ENCODE measurements at regions not wholly inside any gene's neighbourhood (a gene's known extent, or its start where the extent isn't known, plus 50 kb on each side); places are given as distances from the start of the nearest gene placed in this dataset.

DNA sequence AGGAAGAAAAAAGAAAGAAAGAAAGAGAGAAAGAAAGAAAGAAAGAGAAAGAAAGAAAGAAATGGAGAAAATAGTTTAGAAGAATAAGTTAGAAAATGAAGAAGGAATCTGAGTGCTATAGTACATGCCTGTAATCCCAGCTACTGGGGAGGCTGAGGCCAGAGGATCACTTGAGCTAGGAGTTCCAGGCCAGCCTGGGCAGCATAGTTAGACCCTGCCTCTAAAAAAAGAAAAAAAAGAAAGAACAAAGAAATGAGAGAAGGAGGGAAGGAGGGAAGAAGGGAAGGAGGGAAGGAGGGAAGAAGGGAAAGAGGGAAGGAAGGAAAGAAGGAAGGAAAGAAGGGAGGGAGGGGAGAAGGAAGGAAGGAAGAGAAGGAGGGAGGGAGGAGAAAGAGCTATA is 1339.8 kb downstream of the OLFM4 start:
- H3K27ac ChIP-seq: no peak overlapping the region
- H3K27me3 ChIP-seq (replicated peaks): no peaks in the 10 kb centered on the region
- TF ChIP-seq, protein P1, sequence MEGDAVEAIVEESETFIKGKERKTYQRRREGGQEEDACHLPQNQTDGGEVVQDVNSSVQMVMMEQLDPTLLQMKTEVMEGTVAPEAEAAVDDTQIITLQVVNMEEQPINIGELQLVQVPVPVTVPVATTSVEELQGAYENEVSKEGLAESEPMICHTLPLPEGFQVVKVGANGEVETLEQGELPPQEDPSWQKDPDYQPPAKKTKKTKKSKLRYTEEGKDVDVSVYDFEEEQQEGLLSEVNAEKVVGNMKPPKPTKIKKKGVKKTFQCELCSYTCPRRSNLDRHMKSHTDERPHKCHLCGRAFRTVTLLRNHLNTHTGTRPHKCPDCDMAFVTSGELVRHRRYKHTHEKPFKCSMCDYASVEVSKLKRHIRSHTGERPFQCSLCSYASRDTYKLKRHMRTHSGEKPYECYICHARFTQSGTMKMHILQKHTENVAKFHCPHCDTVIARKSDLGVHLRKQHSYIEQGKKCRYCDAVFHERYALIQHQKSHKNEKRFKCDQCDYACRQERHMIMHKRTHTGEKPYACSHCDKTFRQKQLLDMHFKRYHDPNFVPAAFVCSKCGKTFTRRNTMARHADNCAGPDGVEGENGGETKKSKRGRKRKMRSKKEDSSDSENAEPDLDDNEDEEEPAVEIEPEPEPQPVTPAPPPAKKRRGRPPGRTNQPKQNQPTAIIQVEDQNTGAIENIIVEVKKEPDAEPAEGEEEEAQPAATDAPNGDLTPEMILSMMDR (IDR thresholded peaks at IDR 0.05; ENCODE audit: low read depth, low read length, missing control alignments): no peak
- DNase-seq: no peak
- no peaks in the 10 kb centered on the region for H3K36me3 ChIP-seq (replicated peaks)
- H3K4me3 ChIP-seq (ENCODE audit: low read depth, low read length): no peak overlapping the region
- in situ Hi-C loops (cut with HindIII; ENCODE audit: low pct_ligation_motif_present, low sequenced_read_pairs): no loop called here

DNA sequence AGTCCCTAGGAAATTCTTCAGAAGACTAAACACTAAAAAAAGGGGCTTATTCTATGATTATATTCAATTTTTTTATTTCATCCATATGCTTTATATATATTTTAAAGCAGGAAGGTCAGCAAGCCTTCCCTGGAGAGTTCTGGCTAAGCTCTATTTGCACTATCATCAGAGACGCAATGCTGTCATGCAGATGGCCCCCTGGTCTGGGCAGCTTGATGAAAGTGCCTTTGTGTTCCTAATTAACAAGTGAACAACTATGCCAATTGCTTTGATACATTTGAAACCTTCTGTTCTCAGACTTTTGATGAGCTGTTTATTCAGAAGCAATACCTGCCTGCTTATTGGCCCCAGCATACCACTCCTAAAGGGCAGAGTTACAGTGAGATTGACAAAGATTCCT is 1344.6 kb downstream of the OLFM4 start:
- no peaks in the 10 kb centered on the region for H3K36me3 ChIP-seq (replicated peaks)
- H3K4me3 ChIP-seq (ENCODE audit: low read depth, low read length): no peak overlapping the region
- no peak for DNase-seq
- no peaks in the 10 kb centered on the region for H3K27me3 ChIP-seq (replicated peaks)
- TF ChIP-seq, protein P1 (IDR thresholded peaks at IDR 0.05; ENCODE audit: low read depth, low read length, missing control alignments): no peak
- in situ Hi-C loops (cut with HindIII; ENCODE audit: low pct_ligation_motif_present, low sequenced_read_pairs): no loop called here
- no peak overlapping the region for H3K27ac ChIP-seq

DNA sequence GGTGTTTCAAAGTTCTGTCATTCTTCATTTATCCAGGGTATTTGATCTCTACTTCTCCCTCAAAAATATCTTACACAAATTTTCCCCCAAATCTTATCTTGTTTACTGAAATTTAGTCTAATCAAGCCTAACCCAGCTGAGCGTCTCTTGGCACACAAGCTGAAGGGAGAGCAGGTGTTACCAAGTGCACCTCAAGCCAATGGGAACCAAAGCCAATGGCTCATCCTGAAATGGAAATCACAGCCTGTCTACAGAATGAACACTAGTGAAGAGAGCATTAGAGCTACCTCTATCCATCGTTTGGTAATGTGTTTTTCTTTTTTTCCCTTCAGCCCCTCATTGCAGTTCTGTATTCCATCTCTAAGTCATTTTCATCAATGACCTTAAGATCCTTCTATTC is 1350.8 kb downstream of the OLFM4 start:
- TF ChIP-seq, protein P1 (IDR thresholded peaks at IDR 0.05; ENCODE audit: low read depth, low read length, missing control alignments): no peak
- in situ Hi-C loops (cut with HindIII; ENCODE audit: low pct_ligation_motif_present, low sequenced_read_pairs): no loop called here

DNA sequence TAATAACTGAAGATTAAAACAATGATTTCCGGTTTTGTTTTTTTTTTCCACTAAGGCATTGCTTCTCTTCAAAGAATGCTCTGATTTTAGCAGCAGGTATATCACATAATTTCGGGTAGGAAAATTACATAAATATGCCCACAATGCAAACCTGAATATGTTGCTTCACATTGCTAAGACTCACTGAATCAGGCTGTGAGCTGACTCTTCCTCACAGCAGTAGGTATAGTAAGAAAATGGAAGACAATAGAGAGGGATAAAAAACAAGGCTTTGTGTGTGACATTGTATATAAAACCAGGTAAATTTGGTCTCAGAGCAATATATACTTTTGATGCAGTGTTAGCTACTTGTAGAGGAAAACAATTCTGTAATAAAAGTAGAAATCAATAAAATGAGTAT is 1355.0 kb downstream of the OLFM4 start:
- H3K27me3 ChIP-seq (replicated peaks): no peaks in the 10 kb centered on the region
- no peaks in the 10 kb centered on the region for H3K36me3 ChIP-seq (replicated peaks)
- in situ Hi-C loops (cut with HindIII; ENCODE audit: low pct_ligation_motif_present, low sequenced_read_pairs): no loop called here
- no peak overlapping the region for H3K27ac ChIP-seq
- no peak overlapping the region for H3K4me3 ChIP-seq (ENCODE audit: low read depth, low read length)
- TF ChIP-seq, protein P1 (IDR thresholded peaks at IDR 0.05; ENCODE audit: low read depth, low read length, missing control alignments): no peak
- no peak for DNase-seq

More for the DNA sequence above, 1350.8 kb downstream of the OLFM4 start:
- H3K27me3 ChIP-seq (replicated peaks): no peaks in the 10 kb centered on the region
- no peak overlapping the region for H3K4me3 ChIP-seq (ENCODE audit: low read depth, low read length)
- no peak overlapping the region for H3K27ac ChIP-seq
- no peak for DNase-seq
- no peaks in the 10 kb centered on the region for H3K36me3 ChIP-seq (replicated peaks)

DNA sequence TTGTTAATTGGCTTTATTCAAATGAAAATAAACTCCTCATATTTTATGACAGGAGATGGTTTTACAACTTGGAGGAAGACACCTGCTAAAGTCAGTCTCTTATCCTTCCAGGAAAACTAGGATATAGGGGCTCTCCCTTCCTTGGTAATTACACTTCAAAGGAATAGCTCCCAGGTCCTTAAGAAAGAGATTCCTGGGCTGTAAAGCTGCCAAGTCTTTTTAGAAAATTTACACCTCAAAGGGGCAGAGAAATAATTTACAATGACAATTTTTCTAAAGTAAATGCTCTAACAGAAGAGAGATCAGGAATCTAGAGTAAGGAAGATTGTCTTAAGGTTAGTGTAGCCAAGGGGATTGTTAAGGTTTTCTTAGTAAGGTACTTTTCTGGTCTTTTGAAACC is 1359.0 kb downstream of the OLFM4 start:
- in situ Hi-C loops (cut with HindIII; ENCODE audit: low pct_ligation_motif_present, low sequenced_read_pairs): no loop called here
- TF ChIP-seq, protein P1 (IDR thresholded peaks at IDR 0.05; ENCODE audit: low read depth, low read length, missing control alignments): no peak
- H3K27ac ChIP-seq: no peak overlapping the region
- no peak for DNase-seq
- H3K4me3 ChIP-seq (ENCODE audit: low read depth, low read length): no peak overlapping the region
- H3K27me3 ChIP-seq (replicated peaks): no peaks in the 10 kb centered on the region
- H3K36me3 ChIP-seq (replicated peaks): no peaks in the 10 kb centered on the region

DNA sequence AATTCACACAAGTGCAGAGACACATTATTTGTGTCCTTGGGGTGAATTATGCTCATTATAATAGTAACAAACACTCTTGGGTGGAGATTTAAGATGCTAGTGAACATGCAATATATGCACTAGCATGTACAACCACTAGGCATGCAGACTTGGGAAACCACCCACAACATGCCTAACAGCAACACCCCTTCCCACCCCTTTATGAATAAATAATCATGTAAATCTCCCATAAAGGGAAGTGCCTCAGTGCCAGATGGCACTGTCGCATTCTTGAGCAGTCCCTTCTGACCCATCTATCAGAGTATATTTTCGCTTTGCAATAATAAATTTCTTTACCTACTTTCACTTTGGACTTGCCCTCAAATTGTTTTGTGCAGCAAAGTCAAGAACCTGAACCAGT is 1362.2 kb downstream of the OLFM4 start:
- TF ChIP-seq, protein P1 (IDR thresholded peaks at IDR 0.05; ENCODE audit: low read depth, low read length, missing control alignments): no peak
- H3K36me3 ChIP-seq (replicated peaks): no peaks in the 10 kb centered on the region
- no peak overlapping the region for H3K27ac ChIP-seq
- DNase-seq: no peak
- H3K27me3 ChIP-seq (replicated peaks): no peaks in the 10 kb centered on the region
- in situ Hi-C loops (cut with HindIII; ENCODE audit: low pct_ligation_motif_present, low sequenced_read_pairs): no loop called here
- H3K4me3 ChIP-seq (ENCODE audit: low read depth, low read length): no peak overlapping the region
